Trophoblast cell (in vitro differentiated cells and primary cell): ENCODE measurements at regions not wholly inside any gene's neighbourhood (a gene's known extent, or its start where the extent isn't known, plus 50 kb on each side); places are given as distances from the start of the nearest gene placed in this dataset.
"Not testable (repeated sequence)": the region's sequence is repeated elsewhere in the genome, so short reads cannot be mapped to it uniquely, and the experiment has no call there.

Experiments
- DNase-seq, 2 donors: peaks; one replicate each; pipeline ENCODE4 v3.0.0-alpha.2; 2016
- H2AFZ ChIP-seq: 2 replicates; pipeline ENCODE4 v1.6.1; 2013; ENCODE audit warnings: low read length, moderate library complexity, mild to moderate bottlenecking; ENCODE audit not compliant: insufficient read depth, poor library complexity
- H2AK5ac ChIP-seq: 2 replicates; pipeline ENCODE4 v1.6.1; 2013; ENCODE audit warnings: mild to moderate bottlenecking, low read length
- H2BK120ac ChIP-seq: 2 replicates; pipeline ENCODE4 v1.6.1; 2013; ENCODE audit warnings: low read length, mild to moderate bottlenecking, moderate library complexity; ENCODE audit not compliant: insufficient read depth, poor library complexity
- H2BK12ac ChIP-seq: 2 replicates; pipeline ENCODE4 v1.6.1; 2013; ENCODE audit warnings: mild to moderate bottlenecking, low read length, moderate library complexity
- H2BK5ac ChIP-seq: 2 replicates; pipeline ENCODE4 v1.6.1; 2013; ENCODE audit warnings: low read length, low read depth, moderate library complexity, mild to moderate bottlenecking; ENCODE audit not compliant: poor library complexity
- H3K14ac ChIP-seq: 2 replicates; pipeline ENCODE4 v1.6.1; 2013; ENCODE audit warnings: mild to moderate bottlenecking, low read length
- H3K18ac ChIP-seq: 2 replicates; pipeline ENCODE4 v1.6.1; 2013; ENCODE audit warnings: mild to moderate bottlenecking, low read length
- H3K23ac ChIP-seq: 2 replicates; pipeline ENCODE4 v1.6.1; 2013; ENCODE audit warnings: low read length
- H3K27ac ChIP-seq: 2 replicates; pipeline ENCODE4 v1.5.1; 2013; ENCODE audit warnings: low read depth, mild to moderate bottlenecking, inconsistent platforms, low read length, moderate library complexity
- H3K27me3 ChIP-seq: 2 replicates; pipeline ENCODE4 v1.6.1; 2013; ENCODE audit warnings: inconsistent platforms, mild to moderate bottlenecking, low read length, moderate library complexity; ENCODE audit not compliant: insufficient read depth
- H3K36me3 ChIP-seq, 2 experiments: 1 replicate in 1 of 2; 2 replicates in 1 of 2; pipeline ENCODE4 v1.6.1; 2013; ENCODE audit warnings: low read length in 2 of 2, mild to moderate bottlenecking in 2 of 2, moderate library complexity in 1 of 2; ENCODE audit not compliant: insufficient read depth in 2 of 2, control insufficient read depth in 1 of 2
- H3K4ac ChIP-seq: 2 replicates; pipeline ENCODE4 v1.6.1; 2013; ENCODE audit warnings: low read depth, mild to moderate bottlenecking, low read length, moderate library complexity
- H3K4me1 ChIP-seq, 2 experiments: 1 replicate in 1 of 2; 2 replicates in 1 of 2; pipeline ENCODE4 v1.6.1; 2013; ENCODE audit warnings: low read length in 2 of 2, mild to moderate bottlenecking in 2 of 2, moderate library complexity in 1 of 2; ENCODE audit not compliant: insufficient read depth in 2 of 2, control insufficient read depth in 1 of 2
- H3K4me2 ChIP-seq: 2 replicates; pipeline ENCODE4 v1.6.1; 2013; ENCODE audit warnings: inconsistent platforms, mild to moderate bottlenecking, low read length, moderate library complexity
- H3K4me3 ChIP-seq: 2 replicates; pipeline ENCODE4 v1.5.1; 2013; ENCODE audit warnings: mild to moderate bottlenecking, low read depth, low read length, inconsistent platforms
- H3K79me1 ChIP-seq: one replicate; pipeline ENCODE4 v1.6.1; 2013; ENCODE audit warnings: low read length
- H3K79me2 ChIP-seq: 2 replicates; pipeline ENCODE4 v1.6.1; 2013; ENCODE audit warnings: low read length, mild to moderate bottlenecking; ENCODE audit not compliant: control insufficient read depth, insufficient read depth, poor library complexity
- H3K9ac ChIP-seq: 2 replicates; pipeline ENCODE4 v1.6.1; 2013; ENCODE audit warnings: mild to moderate bottlenecking, low read length
- H3K9me3 ChIP-seq: 2 replicates; pipeline ENCODE4 v1.6.1; 2013; ENCODE audit warnings: low read depth, mild to moderate bottlenecking, control low read depth, inconsistent platforms, low read length; ENCODE audit not compliant: insufficient read depth
- H4K12ac ChIP-seq: 2 replicates; pipeline ENCODE4 v1.6.1; 2013; ENCODE audit warnings: low read depth, mild to moderate bottlenecking, low read length, moderate library complexity
- H4K8ac ChIP-seq: 2 replicates; pipeline ENCODE4 v1.6.1; 2013; ENCODE audit warnings: low read depth, mild to moderate bottlenecking, low read length, moderate library complexity
- H4K91ac ChIP-seq: one replicate; pipeline ENCODE4 v1.6.1; 2013; ENCODE audit warnings: low read depth, mild to moderate bottlenecking, low read length, moderate library complexity
- WGBS: extraction: QIAGEN DNeasy Blood & Tissue Kit; methylation state at CpG from one replicate; pipeline ENCODE4 v1.1.7; 2013; ENCODE audit warnings: missing lambda C conversion rate; ENCODE audit not compliant: insufficient read length, insufficient coverage; ENCODE audit errors: extremely low coverage; 5-methylcytosine and 5-hydroxymethylcytosine counted together

DNA sequence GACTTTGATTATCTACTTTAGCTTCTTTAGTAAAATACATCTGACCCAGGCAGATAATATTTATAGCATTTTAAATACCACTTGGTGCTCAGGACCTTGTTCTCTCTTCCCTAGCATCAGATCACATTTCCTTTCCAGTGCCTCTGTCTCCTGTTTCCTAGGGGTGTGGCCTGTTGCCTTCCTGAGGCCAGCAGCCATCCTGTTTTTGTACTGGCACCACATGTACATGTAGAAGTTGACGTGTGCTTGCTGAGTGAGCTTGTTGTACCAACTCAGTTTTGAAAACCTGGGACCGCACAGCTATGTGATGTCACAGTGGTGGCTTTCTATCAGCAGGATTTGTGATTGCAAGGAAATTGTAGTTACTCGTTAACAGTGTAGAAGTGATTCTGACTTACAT, 167.6 kb upstream of the PLGLB1 start:
- not testable (repeated sequence) for H4K12ac ChIP-seq, H3K23ac ChIP-seq, H3K18ac ChIP-seq, H3K79me2 ChIP-seq, H2BK5ac ChIP-seq, H3K4ac ChIP-seq, H3K9ac ChIP-seq, H3K27ac ChIP-seq, H3K14ac ChIP-seq, H3K9me3 ChIP-seq, H3K27me3 ChIP-seq, H2BK120ac ChIP-seq, H2AK5ac ChIP-seq, H3K4me1 ChIP-seq, H2BK12ac ChIP-seq, DNase-seq, H3K36me3 ChIP-seq, H3K4me3 ChIP-seq, H4K8ac ChIP-seq, H3K4me2 ChIP-seq, H2AFZ ChIP-seq, H4K91ac ChIP-seq, H3K79me1 ChIP-seq
- no CpG with 5 or more reads among the region's 3 CpGs for WGBS

DNA sequence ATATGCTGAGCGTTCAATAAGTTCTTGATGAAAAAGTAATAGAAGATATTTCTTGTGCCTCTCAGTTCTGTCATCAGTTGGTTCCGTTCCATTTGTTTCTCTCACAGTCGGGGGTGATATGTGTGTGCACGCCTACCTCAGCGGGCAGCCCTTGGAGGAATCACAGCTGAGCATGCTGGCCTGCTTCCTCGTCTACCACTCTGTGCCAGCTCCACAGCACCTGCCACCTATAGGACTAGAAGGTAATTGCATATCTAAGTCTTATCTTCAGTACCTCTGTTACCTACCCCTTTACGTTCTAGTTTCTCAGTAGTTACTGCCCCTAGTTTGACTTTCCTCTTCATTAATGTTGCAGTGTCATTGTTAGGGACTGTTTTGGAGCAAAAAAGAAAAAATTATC, 171.7 kb upstream of the PLGLB1 start:
- not testable (repeated sequence) for H3K79me2 ChIP-seq, H3K23ac ChIP-seq, H3K18ac ChIP-seq, H3K4me3 ChIP-seq, H2AK5ac ChIP-seq, H3K36me3 ChIP-seq, H3K4ac ChIP-seq, H3K27me3 ChIP-seq, DNase-seq, H2BK120ac ChIP-seq, H2BK12ac ChIP-seq, H4K91ac ChIP-seq, H3K14ac ChIP-seq, H2BK5ac ChIP-seq, H4K8ac ChIP-seq, H2AFZ ChIP-seq, H3K79me1 ChIP-seq, H3K4me2 ChIP-seq, H3K9me3 ChIP-seq, H3K9ac ChIP-seq, H3K27ac ChIP-seq, H4K12ac ChIP-seq, H3K4me1 ChIP-seq
- no CpG with 5 or more reads among the region's 7 CpGs for WGBS

DNA sequence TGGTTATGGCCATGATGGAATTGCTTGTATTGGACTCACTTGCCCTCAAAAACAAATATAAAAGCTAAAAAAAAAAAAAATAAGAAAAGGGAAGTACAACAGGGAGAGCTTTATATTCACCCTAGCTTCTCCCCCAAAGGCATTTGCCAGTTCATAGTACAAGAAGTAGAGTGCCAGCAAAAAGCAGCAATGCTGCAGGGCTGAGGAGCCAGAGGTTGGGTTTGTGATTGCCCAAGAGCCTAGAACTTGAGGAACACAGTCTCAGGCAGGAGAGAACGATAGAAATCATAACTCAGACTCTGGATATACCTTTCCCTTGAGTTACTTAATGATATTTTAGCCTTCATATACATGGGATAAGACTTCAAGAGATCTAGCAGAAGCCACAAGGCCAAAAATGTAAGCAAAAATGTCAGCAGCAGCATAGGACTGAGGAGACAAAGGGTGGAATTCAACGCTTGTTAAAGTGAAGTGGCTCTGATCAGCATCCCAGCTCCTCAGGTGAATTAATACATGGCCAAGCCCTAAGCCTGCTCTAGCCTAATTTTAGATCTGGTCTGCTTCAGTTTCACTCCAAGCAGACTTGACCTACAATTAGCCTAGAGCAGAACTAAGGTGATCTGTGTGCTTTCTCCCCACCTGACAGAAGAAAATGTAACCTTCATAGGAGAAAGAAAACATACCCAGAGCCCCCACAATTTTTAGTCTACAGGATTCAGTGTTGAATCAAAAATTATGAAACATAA, 172.8 kb upstream of the PLGLB1 start:
- H3K9me3 ChIP-seq, H3K27me3 ChIP-seq, H3K14ac ChIP-seq, H3K36me3 ChIP-seq, H2AK5ac ChIP-seq, H3K27ac ChIP-seq, H4K91ac ChIP-seq, H3K79me2 ChIP-seq, H3K4me3 ChIP-seq, H2AFZ ChIP-seq, H4K8ac ChIP-seq, H3K18ac ChIP-seq, H3K9ac ChIP-seq, H3K23ac ChIP-seq, H2BK120ac ChIP-seq, H3K4ac ChIP-seq, H3K79me1 ChIP-seq, H2BK5ac ChIP-seq, H3K4me1 ChIP-seq, H3K4me2 ChIP-seq, H4K12ac ChIP-seq, H2BK12ac ChIP-seq, DNase-seq: not testable (repeated sequence)
- WGBS = no CpG with 5 or more reads among the region's 2 CpGs

GRCh38 chr2:87196720-87197388, 175.2 kb upstream of the PLGLB1 start:
- not testable (repeated sequence) for H4K12ac ChIP-seq, H2BK12ac ChIP-seq, H3K4me2 ChIP-seq, H4K91ac ChIP-seq, H3K9me3 ChIP-seq, H3K14ac ChIP-seq, H3K4me3 ChIP-seq, DNase-seq, H2AK5ac ChIP-seq, H3K27ac ChIP-seq, H3K4ac ChIP-seq, H3K4me1 ChIP-seq, H3K27me3 ChIP-seq, H3K79me2 ChIP-seq, H2BK120ac ChIP-seq, H3K23ac ChIP-seq, H3K9ac ChIP-seq, H3K18ac ChIP-seq, H3K79me1 ChIP-seq, H2BK5ac ChIP-seq, H2AFZ ChIP-seq, H4K8ac ChIP-seq, H3K36me3 ChIP-seq
- no CpG with 5 or more reads among the region's 3 CpGs for WGBS
